ENCODE measurements at regions not wholly inside any gene's neighbourhood (a gene's known extent, or its start where the extent isn't known, plus 50 kb on each side); places are given as distances from the start of the nearest gene placed in this dataset.

- TF ChIP-seq POLR2AphosphoS5 (IDR thresholded peaks at IDR 0.05; ENCODE audit: borderline replicate concordance, low read depth, low read length) (no peak), EZH2 (IDR thresholded peaks at IDR 0.05) (no peak), FOXP2 (optimal IDR thresholded peaks at IDR 0.05; ENCODE audit: control extremely low read depth, extremely low read length, insufficient read depth) (no peak)
Measured at GRCh38 chr2:179377296-179377695, 112.7 kb upstream of the SESTD1 start.

All from SK-N-MC (cell line).